Peyer's patch (tissue), 4 donors: ENCODE measurements at regions not wholly inside any gene's neighbourhood (a gene's known extent, or its start where the extent isn't known, plus 50 kb on each side); places are given as distances from the start of the nearest gene placed in this dataset.

ENCODE experiments used
- POLR2A ChIP-seq, 2 donors: fragments of 450-650 bp; IDR thresholded peaks; one replicate each; pipeline ENCODE4 v1.5.1; 2017; ENCODE audit warnings: antibody characterized with exemption in 2 of 2, mild to moderate bottlenecking in 2 of 2, moderate library complexity in 2 of 2
- TF ChIP-seq, protein P1 (sequence below), 6 experiments: fragments of 450-650 bp in 4 of 6; fragments of 200-600 bp in 2 of 6; sonication (generic) in 1 of 6; IDR thresholded peaks; one replicate each; pipeline ENCODE4 v1.5.1; 2017 to 2019; ENCODE audit warnings: antibody characterized with exemption in 6 of 6, mild to moderate bottlenecking in 3 of 6, moderate library complexity in 1 of 6

DNA sequence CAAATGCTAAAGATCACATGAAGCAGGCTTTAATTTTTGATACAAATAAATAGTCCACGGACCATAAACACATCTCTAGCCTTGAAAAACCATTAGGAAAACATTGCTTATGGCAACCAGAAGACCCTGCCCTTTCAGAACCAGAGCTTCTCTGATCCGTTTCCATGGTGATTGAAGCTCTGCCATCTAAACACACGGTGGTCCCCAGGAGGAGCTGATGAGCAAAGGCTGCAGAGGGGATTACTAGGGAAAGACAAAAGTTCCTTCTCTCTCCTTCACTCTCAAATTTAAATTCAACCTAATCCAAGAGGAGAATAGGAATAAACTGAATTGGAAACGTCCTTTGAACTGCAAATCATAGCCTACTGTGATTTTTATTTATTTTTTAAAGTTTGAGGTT, 122.0 kb upstream of the ATP10A start:
- TF ChIP-seq, protein P1, sequence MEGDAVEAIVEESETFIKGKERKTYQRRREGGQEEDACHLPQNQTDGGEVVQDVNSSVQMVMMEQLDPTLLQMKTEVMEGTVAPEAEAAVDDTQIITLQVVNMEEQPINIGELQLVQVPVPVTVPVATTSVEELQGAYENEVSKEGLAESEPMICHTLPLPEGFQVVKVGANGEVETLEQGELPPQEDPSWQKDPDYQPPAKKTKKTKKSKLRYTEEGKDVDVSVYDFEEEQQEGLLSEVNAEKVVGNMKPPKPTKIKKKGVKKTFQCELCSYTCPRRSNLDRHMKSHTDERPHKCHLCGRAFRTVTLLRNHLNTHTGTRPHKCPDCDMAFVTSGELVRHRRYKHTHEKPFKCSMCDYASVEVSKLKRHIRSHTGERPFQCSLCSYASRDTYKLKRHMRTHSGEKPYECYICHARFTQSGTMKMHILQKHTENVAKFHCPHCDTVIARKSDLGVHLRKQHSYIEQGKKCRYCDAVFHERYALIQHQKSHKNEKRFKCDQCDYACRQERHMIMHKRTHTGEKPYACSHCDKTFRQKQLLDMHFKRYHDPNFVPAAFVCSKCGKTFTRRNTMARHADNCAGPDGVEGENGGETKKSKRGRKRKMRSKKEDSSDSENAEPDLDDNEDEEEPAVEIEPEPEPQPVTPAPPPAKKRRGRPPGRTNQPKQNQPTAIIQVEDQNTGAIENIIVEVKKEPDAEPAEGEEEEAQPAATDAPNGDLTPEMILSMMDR (IDR thresholded peaks at IDR 0.05): no peak
- no peak for TF ChIP-seq POLR2A (IDR thresholded peaks at IDR 0.05)
